ENCODE measurements at regions not wholly inside any gene's neighbourhood (a gene's known extent, or its start where the extent isn't known, plus 50 kb on each side); places are given as distances from the start of the nearest gene placed in this dataset.

GRCh38 chr16:10324210-10324609 lies 61.7 kb upstream of the ATF7IP2 start:
- TF ChIP-seq EZH2 (IDR thresholded peaks at IDR 0.05; ENCODE audit: insufficient read depth, poor library complexity, severe bottlenecking): no peak
- no peak for TF ChIP-seq EZH2phosphoT487 (IDR thresholded peaks at IDR 0.05; ENCODE audit: insufficient read depth, low read depth)

Data from GM23248 (cell line).